HG03354 (cell line): ENCODE measurements at regions not wholly inside any gene's neighbourhood (a gene's known extent, or its start where the extent isn't known, plus 50 kb on each side); places are given as distances from the start of the nearest gene placed in this dataset.
"Not testable (repeated sequence)": the region's sequence is repeated elsewhere in the genome, so short reads cannot be mapped to it uniquely, and the experiment has no call there.

Experiments
- ATAC-seq: cut with Tn5 transposase; IDR thresholded peaks from one replicate; pipeline ENCODE4 v1.9.1; 2021; ENCODE audit warnings: mild to moderate bottlenecking; ENCODE audit not compliant: unreplicated experiment, poor library complexity, severe bottlenecking

GRCh38 chr15:92749946-92750345 is 94.4 kb upstream of the FAM174B start:
- no peak for ATAC-seq

- ATAC-seq, result no peak
These were observed 96.0 kb upstream of the FAM174B start for GRCh38 chr15:92751528-92751927.

- ATAC-seq, result no peak
These were observed 98.0 kb upstream of the FAM174B start for GRCh38 chr15:92753591-92753990.

- ATAC-seq, result no peak
These were observed 107.9 kb upstream of the FAM174B start for GRCh38 chr15:92763459-92763858.

GRCh38 chr15:92768131-92768530 is 112.6 kb upstream of the FAM174B start:
- not testable (repeated sequence) for ATAC-seq

- no peak for ATAC-seq
These were observed 115.1 kb upstream of the FAM174B start for GRCh38 chr15:92770641-92771040.

GRCh38 chr15:92772061-92772460 is 116.5 kb upstream of the FAM174B start:
- ATAC-seq, result no peak

GRCh38 chr15:92772626-92773244 is 117.2 kb upstream of the FAM174B start:
- ATAC-seq, result no peak

- ATAC-seq, result no peak
These were observed 117.8 kb upstream of the FAM174B start for GRCh38 chr15:92773340-92773739.

- ATAC-seq, result no peak
These were observed 120.2 kb upstream of the CHD2 start for GRCh38 chr15:92779874-92780273.

- no peak for ATAC-seq
These were observed 119.3 kb upstream of the CHD2 start for GRCh38 chr15:92780843-92781242.

GRCh38 chr15:92781925-92782453 is 118.1 kb upstream of the CHD2 start:
- ATAC-seq, result no peak

GRCh38 chr15:92787116-92787515 is 113.0 kb upstream of the CHD2 start:
- no peak for ATAC-seq

- no peak for ATAC-seq
These were observed 111.9 kb upstream of the CHD2 start for GRCh38 chr15:92788196-92788595.

- ATAC-seq, result not testable (repeated sequence)
These were observed 111.3 kb upstream of the CHD2 start for GRCh38 chr15:92788793-92789192.

GRCh38 chr15:92796161-92796611 is 103.9 kb upstream of the CHD2 start:
- no peak for ATAC-seq

- peak; percentile 79 for ATAC-seq
These were observed 102.7 kb upstream of the CHD2 start for GRCh38 chr15:92797168-92798052.

- no peak for ATAC-seq
These were observed 100.1 kb upstream of the CHD2 start for GRCh38 chr15:92800013-92800412.

GRCh38 chr15:92800416-92801055 is 99.6 kb upstream of the CHD2 start:
- not testable (repeated sequence) for ATAC-seq

GRCh38 chr15:92801056-92801773 is 98.9 kb upstream of the CHD2 start:
- not testable (repeated sequence) for ATAC-seq
